ENCODE measurements at regions not wholly inside any gene's neighbourhood (a gene's known extent, or its start where the extent isn't known, plus 50 kb on each side); places are given as distances from the start of the nearest gene placed in this dataset.

DNA sequence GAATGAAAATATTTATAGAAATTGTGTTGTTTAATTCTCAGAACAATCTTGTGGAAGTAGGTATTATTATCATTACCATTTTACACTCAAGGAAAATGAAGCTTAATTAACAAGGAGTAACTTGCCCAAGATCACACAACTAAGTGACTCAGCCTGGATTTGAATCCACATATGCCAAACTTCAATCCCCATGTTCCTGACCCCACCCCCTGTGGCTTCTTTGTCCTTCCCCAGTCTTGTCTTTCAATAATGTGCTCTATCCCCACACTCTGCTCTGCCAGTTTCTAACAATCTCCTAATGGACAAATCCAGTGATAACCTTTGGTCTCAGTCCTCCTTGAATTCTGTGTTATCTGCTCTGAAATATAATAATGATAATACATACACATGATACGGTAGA is 355.2 kb downstream of the BMP4 start:
- TF ChIP-seq, protein P1, sequence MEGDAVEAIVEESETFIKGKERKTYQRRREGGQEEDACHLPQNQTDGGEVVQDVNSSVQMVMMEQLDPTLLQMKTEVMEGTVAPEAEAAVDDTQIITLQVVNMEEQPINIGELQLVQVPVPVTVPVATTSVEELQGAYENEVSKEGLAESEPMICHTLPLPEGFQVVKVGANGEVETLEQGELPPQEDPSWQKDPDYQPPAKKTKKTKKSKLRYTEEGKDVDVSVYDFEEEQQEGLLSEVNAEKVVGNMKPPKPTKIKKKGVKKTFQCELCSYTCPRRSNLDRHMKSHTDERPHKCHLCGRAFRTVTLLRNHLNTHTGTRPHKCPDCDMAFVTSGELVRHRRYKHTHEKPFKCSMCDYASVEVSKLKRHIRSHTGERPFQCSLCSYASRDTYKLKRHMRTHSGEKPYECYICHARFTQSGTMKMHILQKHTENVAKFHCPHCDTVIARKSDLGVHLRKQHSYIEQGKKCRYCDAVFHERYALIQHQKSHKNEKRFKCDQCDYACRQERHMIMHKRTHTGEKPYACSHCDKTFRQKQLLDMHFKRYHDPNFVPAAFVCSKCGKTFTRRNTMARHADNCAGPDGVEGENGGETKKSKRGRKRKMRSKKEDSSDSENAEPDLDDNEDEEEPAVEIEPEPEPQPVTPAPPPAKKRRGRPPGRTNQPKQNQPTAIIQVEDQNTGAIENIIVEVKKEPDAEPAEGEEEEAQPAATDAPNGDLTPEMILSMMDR (conservative IDR thresholded peaks at IDR 0.05 in 1 of 2, IDR thresholded peaks at IDR 0.05 in 1 of 2; ENCODE audit: low read depth in 1 of 2, low read length in 2 of 2), result no peak
- no peak for TF ChIP-seq EZH2 (IDR thresholded peaks at IDR 0.05; ENCODE audit: low read length, missing control alignments)

Data from fibroblast of lung (primary cell).